NB4 (cell line): ENCODE measurements at regions not wholly inside any gene's neighbourhood (a gene's known extent, or its start where the extent isn't known, plus 50 kb on each side); places are given as distances from the start of the nearest gene placed in this dataset.

Experiments
- CTCF ChIP-seq: IDR thresholded peaks from one replicate; pipeline ENCODE4 v1.5.1; 2012; ENCODE audit warnings: low read depth, low read length
- MYC ChIP-seq: IDR thresholded peaks from 2 replicates; pipeline ENCODE4 v1.6.1; 2011; ENCODE audit warnings: low read depth, low read length
- POLR2A ChIP-seq: IDR thresholded peaks from 2 replicates; pipeline ENCODE4 v1.6.1; 2011; ENCODE audit warnings: mild to moderate bottlenecking; ENCODE audit not compliant: insufficient read length; ENCODE audit errors: extremely low read depth
- TF ChIP-seq, protein P1 (sequence below): IDR thresholded peaks from 2 replicates; pipeline ENCODE4 v1.6.1; 2011; ENCODE audit warnings: low read depth, low read length

DNA sequence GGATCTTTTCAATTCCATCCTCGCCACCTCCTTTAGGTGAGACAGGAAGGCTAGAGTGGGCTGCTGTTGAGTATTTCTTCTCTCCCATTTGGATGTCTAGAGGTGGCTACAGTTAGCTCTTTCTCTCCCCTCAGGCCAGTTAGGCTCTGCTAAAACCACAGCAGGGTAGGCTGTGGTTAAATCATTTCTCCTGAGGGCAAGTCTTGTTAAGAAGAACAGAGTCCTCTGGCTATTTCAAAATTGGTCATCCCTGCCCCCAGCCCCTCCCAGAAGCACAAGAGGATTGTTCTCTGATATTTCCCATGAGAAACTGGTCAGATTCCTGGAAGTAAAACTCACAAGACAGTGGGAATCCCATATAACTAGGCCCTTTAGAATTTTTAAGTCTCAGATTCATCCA is 1359.5 kb downstream of the TECRL start:
- TF ChIP-seq CTCF (no peak), POLR2A (no peak), MYC (no peak)
- TF ChIP-seq, protein P1, sequence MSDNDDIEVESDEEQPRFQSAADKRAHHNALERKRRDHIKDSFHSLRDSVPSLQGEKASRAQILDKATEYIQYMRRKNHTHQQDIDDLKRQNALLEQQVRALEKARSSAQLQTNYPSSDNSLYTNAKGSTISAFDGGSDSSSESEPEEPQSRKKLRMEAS: no peak
